ENCODE measurements at regions not wholly inside any gene's neighbourhood (a gene's known extent, or its start where the extent isn't known, plus 50 kb on each side); places are given as distances from the start of the nearest gene placed in this dataset.

- WGBS, 2 donors, result 65 to 68% methylated on average over 23 to 29 of the region's 33 CpGs
- no peaks in the 10 kb centered on the region for H3K36me3 ChIP-seq (ENCODE audit: low read depth, missing control alignments)
- no peaks in the 10 kb centered on the region for H3K27me3 ChIP-seq
- TF ChIP-seq CTCF (IDR thresholded peaks at IDR 0.05) (no peak), POLR2A (IDR thresholded peaks at IDR 0.05) (no peak)
- H3K9me3 ChIP-seq, result no peaks in the 10 kb centered on the region
- no peak overlapping the region for H3K27ac ChIP-seq
- intact Hi-C loops (cut with DNase I; ENCODE audit: low total_unique reads), result no loop called here
- peak overlapping the region; percentile 7 to 39 for H3K4me3 ChIP-seq
- H3K4me1 ChIP-seq, result no peaks in the 10 kb centered on the region
- DNase-seq, result no peak
Measured at GRCh38 chr10:108566316-108567107, 1356.8 kb downstream of the XPNPEP1 start.

GRCh38 chr10:108562105-108562504 is 1361.2 kb downstream of the XPNPEP1 start:
- no peak for TF ChIP-seq CTCF (IDR thresholded peaks at IDR 0.05)
- no peak for TF ChIP-seq POLR2A (IDR thresholded peaks at IDR 0.05)
- no peaks in the 10 kb centered on the region for H3K27me3 ChIP-seq
- H3K36me3 ChIP-seq (ENCODE audit: low read depth, missing control alignments), result no peaks in the 10 kb centered on the region
- intact Hi-C loops (cut with DNase I; ENCODE audit: low total_unique reads), result no loop called here
- no peak overlapping the region for H3K4me3 ChIP-seq
- no peaks in the 10 kb centered on the region for H3K4me1 ChIP-seq
- DNase-seq, result no peak
- no peaks in the 10 kb centered on the region for H3K9me3 ChIP-seq
- no peak overlapping the region for H3K27ac ChIP-seq

GRCh38 chr10:108561649-108562048 is 1361.7 kb downstream of the XPNPEP1 start:
- Histone ChIP-seq H3K9me3 (no peaks in the 10 kb centered on the region), H3K27ac (no peak overlapping the region), H3K4me3 (no peak overlapping the region), H3K27me3 (no peaks in the 10 kb centered on the region), H3K36me3 (ENCODE audit: low read depth, missing control alignments) (no peaks in the 10 kb centered on the region), H3K4me1 (no peaks in the 10 kb centered on the region)
- intact Hi-C loops (cut with DNase I; ENCODE audit: low total_unique reads), result no loop called here
- no peak for DNase-seq
- no peak for TF ChIP-seq POLR2A (IDR thresholded peaks at IDR 0.05)
- TF ChIP-seq CTCF (IDR thresholded peaks at IDR 0.05), result no peak
- WGBS, 2 donors, result 45 to 56% methylated on average over 1 of the region's 1 CpG

GRCh38 chr10:108560488-108560887 is 1362.8 kb downstream of the XPNPEP1 start:
- no peak for DNase-seq
- H3K9me3 ChIP-seq, result no peaks in the 10 kb centered on the region
- TF ChIP-seq CTCF (IDR thresholded peaks at IDR 0.05), result no peak
- TF ChIP-seq POLR2A (IDR thresholded peaks at IDR 0.05), result no peak
- no peak overlapping the region for H3K27ac ChIP-seq
- no peaks in the 10 kb centered on the region for H3K36me3 ChIP-seq (ENCODE audit: low read depth, missing control alignments)
- no peaks in the 10 kb centered on the region for H3K4me1 ChIP-seq
- H3K27me3 ChIP-seq, result no peaks in the 10 kb centered on the region
- intact Hi-C loops (cut with DNase I; ENCODE audit: low total_unique reads), result no loop called here
- H3K4me3 ChIP-seq, result no peak overlapping the region

GRCh38 chr10:108556186-108556585 is 1367.1 kb downstream of the XPNPEP1 start:
- TF ChIP-seq POLR2A (IDR thresholded peaks at IDR 0.05) (no peak), CTCF (IDR thresholded peaks at IDR 0.05) (no peak)
- no peak overlapping the region for H3K27ac ChIP-seq
- intact Hi-C loops (cut with DNase I; ENCODE audit: low total_unique reads), result no loop called here
- H3K36me3 ChIP-seq (ENCODE audit: low read depth, missing control alignments), result no peaks in the 10 kb centered on the region
- no peak overlapping the region for H3K4me3 ChIP-seq
- no peaks in the 10 kb centered on the region for H3K4me1 ChIP-seq
- H3K27me3 ChIP-seq, result no peaks in the 10 kb centered on the region
- no peak for DNase-seq
- H3K9me3 ChIP-seq, result no peaks in the 10 kb centered on the region
- WGBS, 2 donors, result 92 to 94% methylated on average over 4 of the region's 4 CpGs

All from testis (tissue), 2 donors.